Liver (tissue), 3 donors: ENCODE measurements at regions not wholly inside any gene's neighbourhood (a gene's known extent, or its start where the extent isn't known, plus 50 kb on each side); places are given as distances from the start of the nearest gene placed in this dataset.

Source experiments
- CTCF ChIP-seq: fragments of 150-350 bp; IDR thresholded peaks from 2 replicates; pipeline ENCODE4 v1.5.1; 2017; ENCODE audit warnings: improper control_type of control experiment, low read depth, low read length; ENCODE audit not compliant: missing input control
- GABPA ChIP-seq, 2 donors: IDR thresholded peaks in 1 of 2; conservative IDR thresholded peaks in 1 of 2; 2 replicates each; pipeline ENCODE4 v1.6.1; 2016; ENCODE audit warnings: antibody characterized with exemption in 2 of 2, mild to moderate bottlenecking in 1 of 2, moderate library complexity in 1 of 2
- HNF4G ChIP-seq: IDR thresholded peaks from 2 replicates; pipeline ENCODE4 v1.6.1; 2016; ENCODE audit warnings: antibody characterized with exemption
- RAD21 ChIP-seq, 2 donors: IDR thresholded peaks; 2 replicates each; pipeline ENCODE4 v1.6.1; 2016; ENCODE audit warnings: antibody characterized with exemption in 2 of 2, mild to moderate bottlenecking in 2 of 2
- REST ChIP-seq: IDR thresholded peaks from 2 replicates; pipeline ENCODE4 v1.6.1; 2016; ENCODE audit warnings: antibody characterized with exemption, mild to moderate bottlenecking
- SP1 ChIP-seq: IDR thresholded peaks from 2 replicates; pipeline ENCODE4 v1.6.1; 2018; ENCODE audit warnings: antibody characterized with exemption, mild to moderate bottlenecking
- YY1 ChIP-seq: IDR thresholded peaks from 2 replicates; pipeline ENCODE4 v1.6.1; 2016; ENCODE audit warnings: antibody characterized with exemption, mild to moderate bottlenecking
- ZBTB33 ChIP-seq: IDR thresholded peaks from 2 replicates; pipeline ENCODE4 v1.6.1; 2016; ENCODE audit warnings: antibody characterized with exemption
- donor health status: healthy.
- donor health status: healthy.

GRCh38 chr1:62377043-62377562 is 57.9 kb upstream of the KANK4 start:
- TF ChIP-seq CTCF (no peak), REST (no peak), RAD21 (IDR thresholded peaks at IDR 0.05) (no peak), YY1 (no peak), ZBTB33 (no peak), SP1 (no peak), GABPA (IDR thresholded peaks at IDR 0.05 in 1 of 2, conservative IDR thresholded peaks at IDR 0.05 in 1 of 2) (no peak), HNF4G (no peak)
